ENCODE measurements at regions not wholly inside any gene's neighbourhood (a gene's known extent, or its start where the extent isn't known, plus 50 kb on each side); places are given as distances from the start of the nearest gene placed in this dataset.

DNA sequence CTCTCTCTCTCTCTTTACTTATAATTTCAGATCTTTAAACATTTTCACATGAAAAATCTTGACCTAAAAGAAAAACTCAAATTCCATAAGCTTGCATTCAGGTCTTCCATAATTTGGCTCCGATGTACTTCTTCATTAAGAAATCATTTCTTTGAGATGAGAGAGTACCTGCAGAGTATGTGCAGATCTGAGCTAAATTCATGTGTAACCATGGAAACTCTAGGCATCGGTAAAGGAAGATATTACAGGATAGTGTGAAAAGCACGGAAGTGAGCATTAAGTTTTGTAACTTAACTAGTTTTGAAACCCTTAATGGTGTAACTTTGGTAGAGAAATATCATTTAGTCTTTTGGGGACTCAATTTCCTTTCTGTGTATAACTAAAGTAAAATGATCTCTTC lies 295.9 kb upstream of the SOX4 start:
- Histone ChIP-seq H3K36me3 (no peaks in the 10 kb centered on the region), H3K27ac (no peak overlapping the region), H3K4me3 (no peak overlapping the region), H3K27me3 (no peaks in the 10 kb centered on the region), H3K9me3 (no peaks in the 10 kb centered on the region), H3K4me1 (no peaks in the 10 kb centered on the region)
- no peak for DNase-seq (ENCODE audit: extremely low spot score in 2 of 2)
- no peak for TF ChIP-seq POLR2AphosphoS5 (IDR thresholded peaks at IDR 0.05; ENCODE audit: insufficient read depth in 1 of 2, low read depth in 1 of 2)
- TF ChIP-seq POLR2A (IDR thresholded peaks at IDR 0.05), result no peak
- TF ChIP-seq CTCF (IDR thresholded peaks at IDR 0.05), result no peak
- intact Hi-C loops (cut with DNase I), result no loop called here

- H3K9me3 ChIP-seq, result no peaks in the 10 kb centered on the region
- no peak for DNase-seq (ENCODE audit: extremely low spot score in 2 of 2)
- intact Hi-C loops (cut with DNase I), result no loop called here
- H3K4me3 ChIP-seq, result no peak overlapping the region
- H3K36me3 ChIP-seq, result no peaks in the 10 kb centered on the region
- TF ChIP-seq CTCF (IDR thresholded peaks at IDR 0.05) (no peak), POLR2A (IDR thresholded peaks at IDR 0.05) (no peak), POLR2AphosphoS5 (IDR thresholded peaks at IDR 0.05; ENCODE audit: insufficient read depth in 1 of 2, low read depth in 1 of 2) (no peak)
- H3K27ac ChIP-seq, result no peak overlapping the region
- no peaks in the 10 kb centered on the region for H3K4me1 ChIP-seq
- no peaks in the 10 kb centered on the region for H3K27me3 ChIP-seq
These were observed 294.3 kb upstream of the SOX4 start for GRCh38 chr6:21299216-21299615.

- TF ChIP-seq POLR2A (IDR thresholded peaks at IDR 0.05) (no peak), CTCF (IDR thresholded peaks at IDR 0.05) (no peak), POLR2AphosphoS5 (IDR thresholded peaks at IDR 0.05; ENCODE audit: insufficient read depth in 1 of 2, low read depth in 1 of 2) (no peak)
- no peaks in the 10 kb centered on the region for H3K27me3 ChIP-seq
- no peaks in the 10 kb centered on the region for H3K36me3 ChIP-seq
- no peak for DNase-seq (ENCODE audit: extremely low spot score in 2 of 2)
- intact Hi-C loops (cut with DNase I), result no loop called here
- no peak overlapping the region for H3K27ac ChIP-seq
- H3K9me3 ChIP-seq, result no peaks in the 10 kb centered on the region
- H3K4me3 ChIP-seq, result no peak overlapping the region
- H3K4me1 ChIP-seq, result no peaks in the 10 kb centered on the region
These were observed 293.1 kb upstream of the SOX4 start for GRCh38 chr6:21300439-21300838.

- no peaks in the 10 kb centered on the region for H3K36me3 ChIP-seq
- intact Hi-C loops (cut with DNase I), result no loop called here
- H3K27me3 ChIP-seq, result no peaks in the 10 kb centered on the region
- no peak for DNase-seq (ENCODE audit: extremely low spot score in 2 of 2)
- no peak overlapping the region for H3K4me3 ChIP-seq
- TF ChIP-seq POLR2AphosphoS5 (IDR thresholded peaks at IDR 0.05; ENCODE audit: insufficient read depth in 1 of 2, low read depth in 1 of 2), result no peak
- no peaks in the 10 kb centered on the region for H3K9me3 ChIP-seq
- no peak overlapping the region for H3K27ac ChIP-seq
- H3K4me1 ChIP-seq, result no peaks in the 10 kb centered on the region
These were observed 287.6 kb upstream of the SOX4 start for GRCh38 chr6:21305893-21306332.

DNA sequence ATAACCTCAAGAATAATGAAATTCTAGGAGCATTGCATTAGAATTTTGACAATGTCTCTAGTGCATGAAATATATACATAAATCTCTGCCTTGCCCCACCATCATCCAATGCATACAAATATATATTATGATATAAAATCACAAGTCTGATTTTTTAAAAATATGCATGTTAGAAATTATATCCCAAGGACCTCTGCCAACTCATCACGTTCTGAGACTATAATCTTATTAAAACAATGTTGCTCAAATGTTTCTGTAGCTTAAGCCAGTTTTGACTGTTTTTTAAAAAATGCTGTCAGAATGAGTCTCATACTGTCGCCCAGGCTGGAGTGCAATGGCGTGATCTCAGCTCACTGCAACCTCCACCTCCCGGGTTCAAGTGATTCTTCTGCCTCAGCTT lies 287.0 kb upstream of the SOX4 start:
- no peak overlapping the region for H3K27ac ChIP-seq
- no peak for TF ChIP-seq POLR2A (IDR thresholded peaks at IDR 0.05)
- TF ChIP-seq CTCF (IDR thresholded peaks at IDR 0.05), result no peak
- TF ChIP-seq POLR2AphosphoS5 (IDR thresholded peaks at IDR 0.05; ENCODE audit: insufficient read depth in 1 of 2, low read depth in 1 of 2), result no peak

DNA sequence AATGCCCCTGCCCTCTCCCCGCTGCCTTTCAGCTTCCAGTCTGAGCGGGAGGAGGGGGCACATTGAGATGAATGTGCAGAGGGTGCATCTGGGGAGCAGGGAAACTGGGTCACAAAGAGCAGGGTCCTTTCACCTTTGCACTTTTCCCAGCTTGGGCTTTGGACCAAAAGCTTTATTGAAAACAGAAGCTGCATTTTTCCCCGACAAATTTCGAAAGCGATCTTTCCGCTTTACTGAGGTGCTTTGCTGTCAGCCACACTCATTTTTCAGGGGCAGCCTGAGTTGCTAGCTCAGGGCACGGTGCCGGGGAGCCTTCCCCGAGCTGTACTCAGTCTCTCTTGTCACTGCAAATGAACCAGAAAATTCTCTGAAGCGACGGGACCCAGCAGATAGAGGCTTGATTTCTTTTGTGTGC lies 283.7 kb upstream of the SOX4 start:
- no peak for DNase-seq (ENCODE audit: extremely low spot score in 2 of 2)
- Histone ChIP-seq H3K9me3 (no peaks in the 10 kb centered on the region), H3K36me3 (no peaks in the 10 kb centered on the region), H3K27ac (no peak overlapping the region), H3K4me1 (no peaks in the 10 kb centered on the region), H3K4me3 (no peak overlapping the region), H3K27me3 (no peaks in the 10 kb centered on the region)
- no peak for TF ChIP-seq CTCF (IDR thresholded peaks at IDR 0.05)
- TF ChIP-seq POLR2A (IDR thresholded peaks at IDR 0.05), result no peak
- TF ChIP-seq POLR2AphosphoS5 (IDR thresholded peaks at IDR 0.05; ENCODE audit: insufficient read depth in 1 of 2, low read depth in 1 of 2), result no peak
- intact Hi-C loops (cut with DNase I), result no loop called here

More for the DNA sequence above, 287.0 kb upstream of the SOX4 start:
- no peaks in the 10 kb centered on the region for H3K4me1 ChIP-seq
- DNase-seq (ENCODE audit: extremely low spot score in 2 of 2), result no peak
- intact Hi-C loops (cut with DNase I), result no loop called here
- no peak overlapping the region for H3K4me3 ChIP-seq
- no peaks in the 10 kb centered on the region for H3K36me3 ChIP-seq
- no peaks in the 10 kb centered on the region for H3K27me3 ChIP-seq
- no peaks in the 10 kb centered on the region for H3K9me3 ChIP-seq
